HFFc6 (cell line): ENCODE measurements at regions not wholly inside any gene's neighbourhood (a gene's known extent, or its start where the extent isn't known, plus 50 kb on each side); places are given as distances from the start of the nearest gene placed in this dataset.

Experiments used
- DNase-seq: peaks from one replicate; pipeline ENCODE4 v3.0.0-alpha.2; 2018
- H3K27ac Mint-ChIP-seq: 2 replicates; pipeline ENCODE4 v1.8.0; 2020; ENCODE audit warnings: mild to moderate bottlenecking, mixed read lengths
- H3K27me3 Mint-ChIP-seq: 2 replicates; pipeline ENCODE4 v1.8.0; 2021; ENCODE audit warnings: mild to moderate bottlenecking, moderate library complexity, mixed read lengths; ENCODE audit not compliant: insufficient read depth
- H3K36me3 Mint-ChIP-seq: 2 replicates; pipeline ENCODE4 v1.8.0; 2021; ENCODE audit warnings: low read depth, mixed read lengths
- H3K4me1 Mint-ChIP-seq: 2 replicates; pipeline ENCODE4 v1.8.0; 2020; ENCODE audit warnings: low read depth, mixed read lengths
- H3K4me3 Mint-ChIP-seq: 2 replicates; pipeline ENCODE4 v1.8.0; 2020; ENCODE audit warnings: mild to moderate bottlenecking, moderate library complexity, mixed read lengths
- H3K9me3 Mint-ChIP-seq: 2 replicates; pipeline ENCODE4 v1.8.0; 2020; ENCODE audit warnings: mild to moderate bottlenecking, mixed read lengths
- TF ChIP-seq, protein P1 (sequence below): fragments of 200-600 bp; sonication (generic); IDR thresholded peaks from 2 replicates; pipeline ENCODE4 v1.5.0; 2021; ENCODE audit warnings: antibody characterized with exemption, mild to moderate bottlenecking

DNA sequence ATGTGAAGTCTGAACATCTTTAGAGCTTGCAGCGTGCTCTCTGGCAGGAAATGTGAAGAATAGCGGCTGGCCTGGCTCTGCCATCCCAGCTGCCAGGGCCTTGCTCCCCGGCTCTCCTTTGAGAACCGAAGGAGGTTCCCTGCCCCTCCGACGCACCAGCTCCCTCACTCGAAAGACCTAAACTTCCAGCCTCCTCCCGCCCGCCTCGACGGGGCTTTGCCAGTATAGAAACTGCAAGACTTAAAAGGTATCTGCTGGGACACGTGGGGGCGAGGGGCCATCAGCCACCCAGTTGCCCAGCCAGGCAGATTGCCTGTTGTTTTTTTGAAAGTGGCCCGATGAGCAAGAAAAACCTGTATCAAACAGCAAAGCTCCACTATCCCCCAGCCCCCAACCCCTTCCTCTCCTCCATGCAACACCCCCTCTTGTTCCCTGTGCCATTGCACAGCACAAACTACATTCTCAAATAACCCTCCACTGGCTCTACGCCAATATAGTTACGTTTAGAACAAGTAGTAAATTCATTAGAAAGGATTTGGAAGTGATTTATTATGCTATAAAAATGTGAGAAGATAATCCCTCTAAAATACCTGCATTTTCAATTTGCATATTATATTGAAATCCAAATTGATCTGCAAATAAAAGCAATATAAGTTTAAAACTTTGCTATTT is 331.9 kb downstream of the MED10 start:
- Mint-ChIP-seq H3K27ac (no peak overlapping the region), H3K4me3 (no peak overlapping the region), H3K9me3 (peaks cover 56% of the 10 kb centered on the region), H3K27me3 (peaks cover 1% of the 10 kb centered on the region), H3K4me1 (no peaks in the 10 kb centered on the region), H3K36me3 (no peaks in the 10 kb centered on the region)
- no peak for DNase-seq
- TF ChIP-seq, protein P1, sequence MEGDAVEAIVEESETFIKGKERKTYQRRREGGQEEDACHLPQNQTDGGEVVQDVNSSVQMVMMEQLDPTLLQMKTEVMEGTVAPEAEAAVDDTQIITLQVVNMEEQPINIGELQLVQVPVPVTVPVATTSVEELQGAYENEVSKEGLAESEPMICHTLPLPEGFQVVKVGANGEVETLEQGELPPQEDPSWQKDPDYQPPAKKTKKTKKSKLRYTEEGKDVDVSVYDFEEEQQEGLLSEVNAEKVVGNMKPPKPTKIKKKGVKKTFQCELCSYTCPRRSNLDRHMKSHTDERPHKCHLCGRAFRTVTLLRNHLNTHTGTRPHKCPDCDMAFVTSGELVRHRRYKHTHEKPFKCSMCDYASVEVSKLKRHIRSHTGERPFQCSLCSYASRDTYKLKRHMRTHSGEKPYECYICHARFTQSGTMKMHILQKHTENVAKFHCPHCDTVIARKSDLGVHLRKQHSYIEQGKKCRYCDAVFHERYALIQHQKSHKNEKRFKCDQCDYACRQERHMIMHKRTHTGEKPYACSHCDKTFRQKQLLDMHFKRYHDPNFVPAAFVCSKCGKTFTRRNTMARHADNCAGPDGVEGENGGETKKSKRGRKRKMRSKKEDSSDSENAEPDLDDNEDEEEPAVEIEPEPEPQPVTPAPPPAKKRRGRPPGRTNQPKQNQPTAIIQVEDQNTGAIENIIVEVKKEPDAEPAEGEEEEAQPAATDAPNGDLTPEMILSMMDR, result no peak

DNA sequence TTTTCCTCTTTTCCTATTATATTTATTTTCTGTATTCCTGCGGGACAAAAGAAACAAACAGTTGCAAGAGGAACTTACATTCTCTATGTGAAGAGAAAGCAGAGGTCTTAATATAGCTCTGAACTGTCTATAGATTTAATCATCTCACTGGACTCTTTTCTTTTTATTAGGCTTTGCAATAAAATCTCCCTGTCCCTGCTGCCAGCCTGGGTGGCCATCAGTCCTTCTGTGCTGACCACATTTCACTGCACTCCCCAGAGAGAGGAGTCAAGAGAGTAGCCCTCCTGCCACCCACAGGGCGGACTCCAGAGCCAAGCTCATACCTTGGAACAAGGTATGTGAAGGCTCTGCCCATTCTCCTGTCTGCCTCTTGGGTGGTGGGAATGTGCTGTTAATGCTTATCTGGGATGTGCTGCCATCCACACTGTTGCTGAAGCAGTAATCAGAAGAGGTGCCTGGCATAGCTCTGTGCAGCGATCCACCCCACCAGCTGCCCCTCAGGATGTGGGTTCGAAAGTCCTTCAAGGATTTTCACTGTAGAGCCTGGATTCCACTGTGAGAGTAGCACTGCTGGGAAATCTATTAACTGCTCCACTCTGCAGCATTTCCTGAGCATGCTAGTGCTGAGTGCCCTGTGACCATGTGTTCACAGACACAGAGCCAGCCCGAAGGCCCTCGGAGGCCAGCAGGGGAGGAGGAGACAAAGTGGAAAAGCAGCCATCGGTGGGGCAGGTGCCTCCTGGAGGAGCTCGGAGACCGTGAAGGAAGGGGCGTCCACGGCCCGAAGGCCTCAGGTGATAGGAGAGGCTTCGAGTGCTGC is 334.6 kb downstream of the MED10 start:
- Mint-ChIP-seq H3K4me3 (no peak overlapping the region), H3K27me3 (peaks cover 1% of the 10 kb centered on the region), H3K4me1 (no peaks in the 10 kb centered on the region), H3K27ac (no peak overlapping the region), H3K9me3 (peaks cover 55% of the 10 kb centered on the region), H3K36me3 (no peaks in the 10 kb centered on the region)
- TF ChIP-seq, protein P1, result no peak
- no peak for DNase-seq

DNA sequence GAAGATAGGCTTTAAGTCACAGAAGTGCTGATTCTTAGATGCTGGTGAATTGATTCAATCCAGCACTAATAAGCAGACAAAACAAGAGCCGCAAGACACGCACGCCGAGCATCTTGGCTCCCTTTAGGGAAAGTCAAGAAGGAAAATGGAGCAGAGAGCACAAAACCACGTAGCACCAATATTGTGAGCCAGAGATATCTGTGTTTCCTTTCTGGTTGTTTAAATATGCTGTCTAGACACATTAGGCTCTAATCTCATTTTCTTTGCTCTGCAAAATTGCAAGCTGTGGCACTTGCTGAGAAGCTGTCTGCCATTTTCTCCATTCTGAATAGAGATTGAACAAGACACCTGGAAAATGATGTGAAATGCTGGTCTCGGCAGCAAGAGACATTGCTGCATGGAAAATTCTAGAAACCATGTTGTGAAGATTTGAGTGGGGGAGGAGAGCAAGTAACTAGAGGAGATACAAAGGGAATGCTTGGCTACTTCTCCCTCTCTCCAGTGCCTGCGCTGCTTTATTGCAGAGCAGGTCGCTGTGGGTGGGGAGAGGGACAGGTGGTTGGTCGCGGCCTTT is 336.3 kb downstream of the MED10 start:
- no peak overlapping the region for H3K4me3 Mint-ChIP-seq
- H3K4me1 Mint-ChIP-seq, result no peaks in the 10 kb centered on the region
- peaks cover 2% of the 10 kb centered on the region for H3K27me3 Mint-ChIP-seq
- TF ChIP-seq, protein P1, result no peak
- H3K36me3 Mint-ChIP-seq, result no peaks in the 10 kb centered on the region
- DNase-seq, result no peak
- no peak overlapping the region for H3K27ac Mint-ChIP-seq
- peaks cover 58% of the 10 kb centered on the region for H3K9me3 Mint-ChIP-seq

DNA sequence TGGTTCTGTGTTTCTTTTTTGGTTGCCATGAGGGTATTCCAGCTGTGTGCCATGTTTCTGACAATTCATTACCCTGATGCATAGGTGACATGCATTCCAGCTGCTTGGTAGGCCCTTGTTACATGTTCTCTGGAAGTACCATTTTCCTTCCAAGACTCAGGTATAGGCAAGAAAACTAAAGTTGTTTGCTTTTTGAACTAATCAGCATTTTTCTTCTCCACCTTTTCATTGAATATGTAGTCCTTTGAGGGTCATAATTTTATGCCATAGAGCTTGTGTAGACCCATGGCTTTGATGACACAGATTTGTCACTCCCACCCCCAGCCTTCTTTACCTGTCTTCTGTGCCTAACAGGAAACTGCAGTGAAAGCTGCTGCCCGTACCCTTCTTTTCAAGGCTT is 339.2 kb downstream of the MED10 start:
- no peaks in the 10 kb centered on the region for H3K4me1 Mint-ChIP-seq

DNA sequence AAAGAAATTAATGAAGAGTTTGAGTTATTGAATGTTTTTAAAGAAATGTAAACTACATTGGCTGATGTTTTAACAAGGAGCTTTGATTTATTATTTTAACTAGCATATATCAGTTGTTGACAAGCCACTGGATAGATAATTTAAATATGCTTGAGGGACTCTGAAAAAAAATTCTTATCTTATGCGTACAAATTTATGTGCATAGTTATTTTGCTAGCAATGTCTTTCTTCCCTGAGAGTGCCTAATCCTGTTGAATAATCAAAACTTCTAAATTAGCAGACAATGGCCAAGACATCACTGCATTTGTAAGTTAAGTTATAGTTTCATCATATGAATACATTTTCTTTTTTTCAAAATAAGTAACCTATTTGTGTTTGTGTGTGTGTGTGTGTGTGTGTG is 342.3 kb downstream of the MED10 start:
- DNase-seq, result no peak
- 0 out of 2 replicates have a peak, but pooled peaks cover 2% of the 10 kb centered on the region for H3K27me3 Mint-ChIP-seq
- no peaks in the 10 kb centered on the region for H3K36me3 Mint-ChIP-seq
- no peak overlapping the region for H3K27ac Mint-ChIP-seq
- H3K4me1 Mint-ChIP-seq, result no peaks in the 10 kb centered on the region
- TF ChIP-seq, protein P1, result no peak
- peaks cover 23% of the 10 kb centered on the region for H3K9me3 Mint-ChIP-seq
- H3K4me3 Mint-ChIP-seq, result no peak overlapping the region

More for the DNA sequence above, 339.2 kb downstream of the MED10 start:
- Mint-ChIP-seq H3K36me3 (no peaks in the 10 kb centered on the region), H3K9me3 (peaks cover 32% of the 10 kb centered on the region), H3K27ac (no peak overlapping the region), H3K4me3 (no peak overlapping the region), H3K27me3 (peaks cover 3% of the 10 kb centered on the region)
- no peak for DNase-seq
- TF ChIP-seq, protein P1, result no peak
